ENCODE measurements at regions not wholly inside any gene's neighbourhood (a gene's known extent, or its start where the extent isn't known, plus 50 kb on each side); places are given as distances from the start of the nearest gene placed in this dataset.
"Not testable (repeated sequence)": the region's sequence is repeated elsewhere in the genome, so short reads cannot be mapped to it uniquely, and the experiment has no call there.

DNA sequence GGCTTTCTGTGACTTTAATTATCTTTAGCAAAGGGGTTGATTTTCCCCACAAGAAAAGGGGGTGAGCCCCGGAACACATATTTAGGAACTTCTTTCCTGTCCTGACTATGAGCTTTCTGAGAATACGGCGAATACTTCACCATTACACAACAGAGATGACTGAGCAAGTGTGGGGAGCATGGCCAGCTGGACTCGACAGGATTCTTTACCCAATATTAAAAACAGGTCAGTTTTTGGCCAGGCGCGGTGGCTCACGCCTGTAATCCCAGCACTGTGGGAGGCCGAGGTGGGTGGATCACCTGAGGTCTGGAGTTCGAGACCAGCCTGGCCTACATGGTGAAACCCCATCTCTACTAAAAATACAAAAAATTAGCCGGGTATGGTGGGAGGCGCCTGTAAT is 153.7 kb downstream of the TFAP2C start:
- not testable (repeated sequence) for H3K4me3 ChIP-seq (ENCODE audit: low read length in 2 of 2); H3K36me3 ChIP-seq (ENCODE audit: control insufficient read depth in 2 of 2, insufficient read depth in 2 of 2, low read length in 2 of 2); H3K27me3 ChIP-seq (ENCODE audit: control insufficient read depth in 1 of 2, insufficient read depth in 2 of 2, low read length in 2 of 2); H3K9me3 ChIP-seq (ENCODE audit: control insufficient read depth in 2 of 2, low read length in 2 of 2); H3K4me1 ChIP-seq (ENCODE audit: control insufficient read depth, insufficient read depth, low read length); H3K9ac ChIP-seq (ENCODE audit: low read length in 2 of 2); H3K27ac ChIP-seq (ENCODE audit: low read length)

DNA sequence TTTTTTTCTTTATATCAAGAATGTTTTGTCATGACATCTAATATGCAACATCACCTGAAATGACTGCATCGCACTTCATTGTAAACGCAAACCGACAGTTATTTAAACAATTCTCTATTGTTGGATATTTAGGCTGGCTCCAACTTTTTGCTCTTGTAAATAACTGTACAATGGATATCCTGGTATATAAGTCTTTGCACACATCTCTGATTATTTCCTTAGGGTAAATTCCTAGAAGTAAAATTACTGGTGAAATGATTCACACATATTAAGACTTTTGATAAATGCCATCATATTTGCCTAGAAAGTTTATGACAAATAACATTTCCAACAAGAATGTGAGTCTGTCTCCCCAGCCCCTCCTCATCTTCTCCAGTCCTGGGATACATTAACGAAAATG is 154.7 kb downstream of the TFAP2C start:
- no peak overlapping the region for H3K9ac ChIP-seq (ENCODE audit: low read length in 2 of 2)
- H3K27me3 ChIP-seq (ENCODE audit: control insufficient read depth in 1 of 2, insufficient read depth in 2 of 2, low read length in 2 of 2) = peaks cover 0 to 8% of the 10 kb centered on the region in 2 donors
- H3K4me3 ChIP-seq (ENCODE audit: low read length in 2 of 2) = no peak overlapping the region
- no peaks in the 10 kb centered on the region for H3K9me3 ChIP-seq (ENCODE audit: control insufficient read depth in 2 of 2, low read length in 2 of 2)
- no peaks in the 10 kb centered on the region for H3K4me1 ChIP-seq (ENCODE audit: control insufficient read depth, insufficient read depth, low read length)
- H3K27ac ChIP-seq (ENCODE audit: low read length) = no peak overlapping the region
- no peaks in the 10 kb centered on the region for H3K36me3 ChIP-seq (ENCODE audit: control insufficient read depth in 2 of 2, insufficient read depth in 2 of 2, low read length in 2 of 2)

DNA sequence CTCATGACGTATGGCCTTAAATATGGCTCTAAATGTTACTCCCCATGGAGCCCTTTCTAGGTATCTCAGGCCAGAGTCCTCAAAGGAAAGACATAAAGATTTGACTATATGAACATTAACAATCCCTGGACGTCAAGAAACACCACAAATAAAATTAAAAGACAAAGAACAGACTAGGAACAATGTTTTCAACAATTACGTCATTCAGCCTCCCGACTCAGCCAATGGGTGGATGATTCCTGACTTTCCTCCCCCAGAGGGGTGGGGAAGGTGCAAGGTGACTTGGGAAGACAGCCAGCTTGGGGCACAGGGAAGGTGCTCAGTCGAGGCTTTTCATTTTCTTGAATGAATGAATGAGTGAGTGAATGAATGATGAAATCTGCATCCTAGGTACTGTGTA is 157.4 kb downstream of the TFAP2C start:
- no peaks in the 10 kb centered on the region for H3K36me3 ChIP-seq (ENCODE audit: control insufficient read depth in 2 of 2, insufficient read depth in 2 of 2, low read length in 2 of 2)
- peaks cover 0 to 5% of the 10 kb centered on the region in 2 donors for H3K27me3 ChIP-seq (ENCODE audit: control insufficient read depth in 1 of 2, insufficient read depth in 2 of 2, low read length in 2 of 2)

DNA sequence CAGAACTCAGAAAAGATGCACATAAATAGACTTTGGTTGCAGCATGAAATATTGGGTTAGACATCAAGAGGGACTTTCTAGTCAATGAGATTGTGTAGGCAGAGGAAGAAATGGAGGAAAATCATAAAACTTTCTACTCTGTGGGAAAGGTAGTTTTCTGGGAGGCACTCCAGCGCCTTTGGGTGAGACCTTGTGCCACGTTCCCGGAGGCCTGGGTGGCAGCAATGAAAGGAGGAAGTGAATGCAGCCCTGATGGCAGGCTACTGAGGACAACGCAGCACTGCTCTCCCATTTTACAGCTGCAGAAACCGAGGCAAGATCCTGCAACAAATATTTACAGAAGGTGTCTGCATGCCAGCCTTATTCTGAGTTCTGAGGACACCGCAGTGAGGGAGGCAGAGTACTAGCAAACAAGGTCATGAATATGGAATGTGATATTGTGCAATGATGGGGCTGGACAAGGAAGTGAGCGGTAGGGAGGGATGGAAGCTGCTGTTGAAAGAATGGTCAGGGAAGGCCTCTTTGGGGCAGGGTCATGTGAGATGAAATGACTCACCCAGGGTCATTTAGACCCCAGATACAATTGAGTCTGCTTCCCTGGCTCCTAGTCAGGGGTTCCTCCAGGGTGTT is 159.1 kb downstream of the TFAP2C start:
- Histone ChIP-seq H3K4me1 (ENCODE audit: control insufficient read depth, insufficient read depth, low read length) (no peaks in the 10 kb centered on the region), H3K27me3 (ENCODE audit: control insufficient read depth in 1 of 2, insufficient read depth in 2 of 2, low read length in 2 of 2) (peaks cover 0 to 2% of the 10 kb centered on the region in 2 donors), H3K9ac (ENCODE audit: low read length in 2 of 2) (no peak overlapping the region), H3K4me3 (ENCODE audit: low read length in 2 of 2) (no peak overlapping the region), H3K9me3 (ENCODE audit: control insufficient read depth in 2 of 2, low read length in 2 of 2) (no peaks in the 10 kb centered on the region), H3K27ac (ENCODE audit: low read length) (no peak overlapping the region), H3K36me3 (ENCODE audit: control insufficient read depth in 2 of 2, insufficient read depth in 2 of 2, low read length in 2 of 2) (no peaks in the 10 kb centered on the region)

More for the DNA sequence above, 157.4 kb downstream of the TFAP2C start:
- Histone ChIP-seq H3K27ac (ENCODE audit: low read length) (no peak overlapping the region), H3K4me3 (ENCODE audit: low read length in 2 of 2) (no peak overlapping the region), H3K9ac (ENCODE audit: low read length in 2 of 2) (no peak overlapping the region), H3K9me3 (ENCODE audit: control insufficient read depth in 2 of 2, low read length in 2 of 2) (no peaks in the 10 kb centered on the region), H3K4me1 (ENCODE audit: control insufficient read depth, insufficient read depth, low read length) (no peaks in the 10 kb centered on the region)

DNA sequence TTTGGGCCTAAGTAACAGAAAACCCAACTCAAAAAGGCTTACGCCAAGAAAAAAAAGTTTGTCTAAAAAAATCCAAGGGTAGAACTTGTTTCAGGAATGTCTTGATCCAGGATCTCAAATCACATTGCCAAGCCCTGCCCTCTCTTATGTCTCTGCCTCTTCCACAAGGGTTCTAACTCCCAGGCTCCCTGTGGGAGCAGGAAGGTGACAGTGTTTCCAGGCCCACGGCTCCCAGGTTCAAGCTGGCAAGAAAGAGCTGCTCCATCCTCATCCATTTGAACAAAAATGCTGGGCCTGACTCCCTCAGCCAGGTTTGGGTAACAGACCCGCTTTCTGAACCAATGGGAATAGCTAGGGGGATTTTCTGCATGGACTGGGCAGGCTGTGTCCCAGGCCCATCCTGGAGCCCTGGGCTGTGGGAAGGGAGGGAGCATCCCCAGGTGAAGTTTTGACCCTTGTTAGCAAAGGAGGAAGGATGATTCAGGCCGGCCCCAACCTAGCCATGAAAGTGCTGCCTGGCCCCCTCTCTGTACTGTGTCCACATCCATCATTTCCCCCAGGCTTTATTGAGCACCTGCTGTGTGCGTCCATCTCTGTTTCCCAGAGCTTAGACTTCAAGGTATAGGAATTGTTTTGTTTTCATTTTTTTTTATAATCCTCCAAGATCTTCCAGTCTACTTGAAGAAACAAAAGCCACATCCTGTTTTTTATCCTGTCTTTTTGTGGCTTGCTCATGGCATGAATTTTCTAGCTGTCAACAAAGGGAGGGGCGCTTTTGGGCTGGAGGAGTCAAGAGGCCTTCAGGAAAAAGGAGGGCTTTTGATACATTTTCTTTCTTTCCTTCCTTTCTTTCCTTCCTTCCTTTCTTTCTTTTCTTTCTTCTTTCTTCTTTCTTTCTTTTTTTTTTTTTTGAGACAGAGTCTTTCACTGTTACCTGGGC is 159.8 kb downstream of the TFAP2C start:
- Histone ChIP-seq H3K36me3 (ENCODE audit: control insufficient read depth in 2 of 2, insufficient read depth in 2 of 2, low read length in 2 of 2) (no peaks in the 10 kb centered on the region), H3K9me3 (ENCODE audit: control insufficient read depth in 2 of 2, low read length in 2 of 2) (no peaks in the 10 kb centered on the region), H3K27ac (ENCODE audit: low read length) (no peak overlapping the region), H3K4me3 (ENCODE audit: low read length in 2 of 2) (no peak overlapping the region), H3K9ac (ENCODE audit: low read length in 2 of 2) (no peak overlapping the region), H3K4me1 (ENCODE audit: control insufficient read depth, insufficient read depth, low read length) (no peaks in the 10 kb centered on the region), H3K27me3 (ENCODE audit: control insufficient read depth in 1 of 2, insufficient read depth in 2 of 2, low read length in 2 of 2) (peaks cover 0 to 2% of the 10 kb centered on the region in 2 donors)

DNA sequence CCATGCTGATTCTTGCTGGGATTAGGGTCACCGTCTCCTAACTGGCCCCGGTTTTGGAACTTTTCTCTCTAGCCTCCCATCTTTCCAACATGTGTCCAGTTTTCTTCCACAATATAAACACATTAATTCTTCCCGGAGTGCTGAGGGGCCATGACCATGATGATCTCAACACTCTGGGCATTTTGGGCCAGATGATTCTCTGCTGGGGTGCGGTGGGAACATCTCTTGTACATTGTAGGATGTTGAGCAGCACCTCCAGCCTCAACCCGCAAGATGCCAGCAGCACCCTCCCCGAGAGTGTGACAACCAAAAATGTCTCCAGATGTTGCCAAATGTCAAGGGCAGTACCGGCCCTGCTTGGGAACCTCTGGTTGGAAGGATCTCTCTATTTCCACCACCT is 164.8 kb downstream of the TFAP2C start:
- Histone ChIP-seq H3K9ac (ENCODE audit: low read length in 2 of 2) (no peak overlapping the region), H3K36me3 (ENCODE audit: control insufficient read depth in 2 of 2, insufficient read depth in 2 of 2, low read length in 2 of 2) (no peaks in the 10 kb centered on the region), H3K4me1 (ENCODE audit: control insufficient read depth, insufficient read depth, low read length) (no peaks in the 10 kb centered on the region), H3K4me3 (ENCODE audit: low read length in 2 of 2) (no peak overlapping the region), H3K27me3 (ENCODE audit: control insufficient read depth in 1 of 2, insufficient read depth in 2 of 2, low read length in 2 of 2) (no peaks in the 10 kb centered on the region), H3K27ac (ENCODE audit: low read length) (no peak overlapping the region), H3K9me3 (ENCODE audit: control insufficient read depth in 2 of 2, low read length in 2 of 2) (peaks cover 0 to 1% of the 10 kb centered on the region in 2 donors)

DNA sequence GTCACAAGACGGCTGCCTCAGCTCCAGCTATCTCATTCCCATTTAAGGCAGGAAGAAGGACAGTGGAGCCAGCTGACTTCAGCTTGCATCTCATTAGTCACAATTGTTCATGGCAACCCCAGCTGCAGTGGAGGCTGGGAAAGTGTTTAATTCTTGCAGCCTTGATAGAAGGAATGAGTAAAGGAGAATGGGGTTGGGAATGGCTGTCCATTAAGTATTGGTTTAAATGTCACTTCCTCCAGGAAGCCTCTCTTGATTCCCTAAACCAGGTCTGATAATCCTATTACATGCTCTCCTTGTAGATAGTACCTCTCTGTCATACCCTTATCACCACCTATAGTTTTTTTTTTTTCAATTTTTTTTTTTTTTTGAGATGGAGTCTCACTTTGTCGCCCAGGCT is 166.4 kb downstream of the TFAP2C start:
- no peak overlapping the region for H3K9ac ChIP-seq (ENCODE audit: low read length in 2 of 2)
- no peaks in the 10 kb centered on the region for H3K36me3 ChIP-seq (ENCODE audit: control insufficient read depth in 2 of 2, insufficient read depth in 2 of 2, low read length in 2 of 2)
- H3K27ac ChIP-seq (ENCODE audit: low read length) = no peak overlapping the region
- no peaks in the 10 kb centered on the region for H3K4me1 ChIP-seq (ENCODE audit: control insufficient read depth, insufficient read depth, low read length)
- no peak overlapping the region for H3K4me3 ChIP-seq (ENCODE audit: low read length in 2 of 2)
- no peaks in the 10 kb centered on the region for H3K27me3 ChIP-seq (ENCODE audit: control insufficient read depth in 1 of 2, insufficient read depth in 2 of 2, low read length in 2 of 2)
- peaks cover 0 to 4% of the 10 kb centered on the region in 2 donors for H3K9me3 ChIP-seq (ENCODE audit: control insufficient read depth in 2 of 2, low read length in 2 of 2)

DNA sequence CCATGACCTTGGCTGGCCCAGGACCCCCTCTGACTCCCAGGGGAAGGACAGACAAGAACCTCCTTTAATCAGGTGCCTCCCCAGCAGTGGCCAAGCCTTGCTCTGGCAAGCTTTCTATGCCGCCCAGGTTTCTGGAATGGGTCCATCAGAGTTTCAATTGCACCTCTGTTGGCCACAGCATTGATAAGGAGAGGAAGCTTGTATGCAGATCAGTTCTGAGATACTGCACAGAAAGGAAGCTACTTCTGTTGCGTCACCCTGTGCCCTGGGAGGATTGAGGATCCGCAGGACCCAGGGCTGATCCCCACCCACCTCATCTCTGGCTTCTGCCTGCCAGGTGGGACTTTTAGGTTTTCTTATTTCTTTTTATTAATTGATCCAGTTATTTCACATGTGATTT is 167.2 kb downstream of the TFAP2C start:
- no peaks in the 10 kb centered on the region for H3K27me3 ChIP-seq (ENCODE audit: control insufficient read depth in 1 of 2, insufficient read depth in 2 of 2, low read length in 2 of 2)
- peaks cover 0 to 4% of the 10 kb centered on the region in 2 donors for H3K9me3 ChIP-seq (ENCODE audit: control insufficient read depth in 2 of 2, low read length in 2 of 2)
- H3K4me3 ChIP-seq (ENCODE audit: low read length in 2 of 2) = no peak overlapping the region
- H3K27ac ChIP-seq (ENCODE audit: low read length) = no peak overlapping the region
- H3K4me1 ChIP-seq (ENCODE audit: control insufficient read depth, insufficient read depth, low read length) = no peaks in the 10 kb centered on the region
- H3K9ac ChIP-seq (ENCODE audit: low read length in 2 of 2) = no peak overlapping the region
- H3K36me3 ChIP-seq (ENCODE audit: control insufficient read depth in 2 of 2, insufficient read depth in 2 of 2, low read length in 2 of 2) = no peaks in the 10 kb centered on the region

DNA sequence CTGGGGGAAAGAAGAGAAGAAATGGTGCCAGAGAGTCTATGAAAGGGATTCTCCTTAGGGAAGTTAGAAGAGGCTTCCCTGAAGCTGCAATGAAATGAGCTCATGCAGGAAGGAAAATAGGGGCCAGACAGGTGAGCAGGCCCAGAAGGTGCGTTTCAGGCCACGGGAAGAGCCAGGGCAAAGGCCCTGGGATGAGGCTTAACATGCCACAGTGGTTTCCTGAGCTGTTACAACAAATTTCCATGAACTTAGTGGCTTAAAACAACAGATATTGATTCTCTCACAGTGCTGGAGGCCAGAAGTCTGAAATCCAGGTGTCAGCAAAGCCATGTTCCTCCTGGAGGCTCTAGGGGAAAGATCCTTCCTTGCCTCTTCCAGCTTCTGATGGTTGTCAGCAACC is 167.9 kb downstream of the TFAP2C start:
- no peaks in the 10 kb centered on the region for H3K27me3 ChIP-seq (ENCODE audit: control insufficient read depth in 1 of 2, insufficient read depth in 2 of 2, low read length in 2 of 2)
- H3K36me3 ChIP-seq (ENCODE audit: control insufficient read depth in 2 of 2, insufficient read depth in 2 of 2, low read length in 2 of 2) = no peaks in the 10 kb centered on the region
- no peaks in the 10 kb centered on the region for H3K4me1 ChIP-seq (ENCODE audit: control insufficient read depth, insufficient read depth, low read length)
- no peak overlapping the region for H3K27ac ChIP-seq (ENCODE audit: low read length)
- no peak overlapping the region for H3K9ac ChIP-seq (ENCODE audit: low read length in 2 of 2)
- H3K4me3 ChIP-seq (ENCODE audit: low read length in 2 of 2) = no peak overlapping the region
- peaks cover 0 to 4% of the 10 kb centered on the region in 2 donors for H3K9me3 ChIP-seq (ENCODE audit: control insufficient read depth in 2 of 2, low read length in 2 of 2)

DNA sequence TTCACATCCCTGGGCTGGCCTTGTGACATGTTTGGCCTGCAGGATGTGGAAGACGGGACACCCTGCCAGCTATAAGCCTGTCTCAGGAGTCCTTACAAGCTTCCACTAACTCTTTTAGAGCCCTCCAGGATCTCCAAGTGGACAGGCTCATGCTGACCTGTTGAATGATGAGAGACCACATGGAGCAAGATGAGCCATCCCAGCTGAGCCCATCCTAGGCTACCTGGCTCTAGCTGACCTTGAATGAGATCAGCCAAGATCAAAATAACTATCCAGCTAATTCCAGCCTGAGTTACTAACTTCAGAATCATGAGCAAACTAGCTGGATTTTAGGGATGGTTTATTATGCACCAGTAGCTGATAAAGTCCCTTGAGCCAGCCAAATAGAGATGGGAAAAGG is 169.5 kb downstream of the TFAP2C start:
- no peaks in the 10 kb centered on the region for H3K27me3 ChIP-seq (ENCODE audit: control insufficient read depth in 1 of 2, insufficient read depth in 2 of 2, low read length in 2 of 2)
- no peak overlapping the region for H3K9ac ChIP-seq (ENCODE audit: low read length in 2 of 2)
- H3K9me3 ChIP-seq (ENCODE audit: control insufficient read depth in 2 of 2, low read length in 2 of 2) = peaks cover 0 to 4% of the 10 kb centered on the region in 2 donors
- no peak overlapping the region for H3K27ac ChIP-seq (ENCODE audit: low read length)
- H3K4me3 ChIP-seq (ENCODE audit: low read length in 2 of 2) = no peak overlapping the region
- no peaks in the 10 kb centered on the region for H3K36me3 ChIP-seq (ENCODE audit: control insufficient read depth in 2 of 2, insufficient read depth in 2 of 2, low read length in 2 of 2)
- no peaks in the 10 kb centered on the region for H3K4me1 ChIP-seq (ENCODE audit: control insufficient read depth, insufficient read depth, low read length)

DNA sequence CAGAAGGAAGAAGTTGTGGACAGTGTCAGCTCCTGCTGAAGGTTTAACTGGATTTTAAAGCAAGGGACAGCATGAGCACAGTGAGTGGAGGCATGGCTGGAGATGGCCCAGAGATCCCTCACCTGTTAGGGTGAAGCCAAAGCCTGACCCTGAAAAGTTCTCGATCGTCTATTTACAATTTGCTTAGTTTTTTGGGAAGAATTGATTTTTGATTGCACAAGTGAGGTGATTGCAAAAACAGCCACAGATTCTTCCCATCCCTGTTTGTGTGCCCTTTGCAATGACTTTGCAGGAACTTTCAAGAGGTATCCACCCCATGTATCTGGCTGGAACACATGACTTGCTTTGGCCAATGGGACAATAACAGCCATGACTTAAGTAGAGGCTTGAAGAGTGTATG is 170.1 kb downstream of the TFAP2C start:
- no peaks in the 10 kb centered on the region for H3K27me3 ChIP-seq (ENCODE audit: control insufficient read depth in 1 of 2, insufficient read depth in 2 of 2, low read length in 2 of 2)
- no peaks in the 10 kb centered on the region for H3K4me1 ChIP-seq (ENCODE audit: control insufficient read depth, insufficient read depth, low read length)
- no peak overlapping the region for H3K27ac ChIP-seq (ENCODE audit: low read length)
- H3K4me3 ChIP-seq (ENCODE audit: low read length in 2 of 2) = no peak overlapping the region
- H3K9me3 ChIP-seq (ENCODE audit: control insufficient read depth in 2 of 2, low read length in 2 of 2) = peaks cover 0 to 4% of the 10 kb centered on the region in 2 donors
- no peaks in the 10 kb centered on the region for H3K36me3 ChIP-seq (ENCODE audit: control insufficient read depth in 2 of 2, insufficient read depth in 2 of 2, low read length in 2 of 2)
- no peak overlapping the region for H3K9ac ChIP-seq (ENCODE audit: low read length in 2 of 2)
